ENCODE measurements at regions not wholly inside any gene's neighbourhood (a gene's known extent, or its start where the extent isn't known, plus 50 kb on each side); places are given as distances from the start of the nearest gene placed in this dataset.

DNA sequence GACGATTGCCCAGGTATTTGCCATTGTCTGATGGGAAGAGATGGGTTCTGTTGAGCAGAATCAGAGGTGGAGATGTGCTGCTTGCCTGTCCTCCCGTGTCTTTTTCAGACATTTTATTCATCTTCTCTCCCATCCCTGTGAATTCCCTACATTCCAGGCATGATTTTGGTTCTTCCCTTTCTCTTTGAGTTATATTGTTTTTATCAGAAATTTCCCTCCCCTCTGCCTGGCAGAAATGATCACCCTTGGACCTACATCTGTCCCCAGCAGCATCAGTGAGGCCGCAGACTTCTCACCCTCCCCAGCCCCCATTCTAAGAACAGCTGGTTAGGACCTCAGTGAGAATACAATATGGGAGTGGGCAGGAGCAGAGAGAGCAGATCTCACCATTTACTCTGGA, 640.2 kb downstream of the CCDC171 start:
- DNase-seq: no peak
- TF ChIP-seq, protein P1, sequence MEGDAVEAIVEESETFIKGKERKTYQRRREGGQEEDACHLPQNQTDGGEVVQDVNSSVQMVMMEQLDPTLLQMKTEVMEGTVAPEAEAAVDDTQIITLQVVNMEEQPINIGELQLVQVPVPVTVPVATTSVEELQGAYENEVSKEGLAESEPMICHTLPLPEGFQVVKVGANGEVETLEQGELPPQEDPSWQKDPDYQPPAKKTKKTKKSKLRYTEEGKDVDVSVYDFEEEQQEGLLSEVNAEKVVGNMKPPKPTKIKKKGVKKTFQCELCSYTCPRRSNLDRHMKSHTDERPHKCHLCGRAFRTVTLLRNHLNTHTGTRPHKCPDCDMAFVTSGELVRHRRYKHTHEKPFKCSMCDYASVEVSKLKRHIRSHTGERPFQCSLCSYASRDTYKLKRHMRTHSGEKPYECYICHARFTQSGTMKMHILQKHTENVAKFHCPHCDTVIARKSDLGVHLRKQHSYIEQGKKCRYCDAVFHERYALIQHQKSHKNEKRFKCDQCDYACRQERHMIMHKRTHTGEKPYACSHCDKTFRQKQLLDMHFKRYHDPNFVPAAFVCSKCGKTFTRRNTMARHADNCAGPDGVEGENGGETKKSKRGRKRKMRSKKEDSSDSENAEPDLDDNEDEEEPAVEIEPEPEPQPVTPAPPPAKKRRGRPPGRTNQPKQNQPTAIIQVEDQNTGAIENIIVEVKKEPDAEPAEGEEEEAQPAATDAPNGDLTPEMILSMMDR (IDR thresholded peaks at IDR 0.05): no peak
- TF ChIP-seq POLR2A (IDR thresholded peaks at IDR 0.05): no peak
- Histone ChIP-seq H3K4me1 (peaks cover 0 to 21% (median 10%) of the 10 kb centered on the region in 3 donors), H3K4me3 (no peak overlapping the region), H3K27me3 (no peaks in the 10 kb centered on the region), H3K27ac (no peak overlapping the region), H3K9me3 (peaks cover 0 to 8% (median 0%) of the 10 kb centered on the region in 3 donors), H3K36me3 (no peaks in the 10 kb centered on the region)
- WGBS, 2 donors: 88 to 94% methylated on average over 3 of the region's 3 CpGs
- intact Hi-C loops (cut with DNase I): no loop called here

DNA sequence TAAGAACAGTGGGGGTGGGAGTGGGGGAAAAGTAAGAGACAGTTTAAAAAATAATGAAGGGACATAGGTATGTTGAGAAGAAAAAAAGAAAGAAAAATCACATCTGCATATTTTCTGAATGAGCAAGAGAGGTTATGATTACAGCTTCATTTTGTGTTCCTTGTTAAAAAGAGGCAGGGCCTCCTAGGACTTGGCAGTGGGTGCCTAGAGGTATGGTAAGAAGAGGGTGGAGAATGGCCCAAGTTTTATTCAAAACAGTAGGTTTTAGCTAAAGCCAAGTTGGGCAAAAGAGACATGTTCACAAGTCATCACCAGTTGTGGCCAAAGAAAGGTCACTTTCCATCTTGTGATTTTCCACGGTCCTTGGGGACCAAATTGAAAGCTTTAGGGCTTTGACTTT, 643.4 kb downstream of the CCDC171 start:
- Histone ChIP-seq H3K27me3 (no peaks in the 10 kb centered on the region), H3K9me3 (no peaks in the 10 kb centered on the region), H3K4me3 (no peak overlapping the region), H3K27ac (no peak overlapping the region), H3K36me3 (no peaks in the 10 kb centered on the region), H3K4me1 (peaks cover 0 to 21% (median 10%) of the 10 kb centered on the region in 3 donors)
- TF ChIP-seq POLR2A (IDR thresholded peaks at IDR 0.05): no peak
- TF ChIP-seq, protein P1 (IDR thresholded peaks at IDR 0.05): no peak
- intact Hi-C loops (cut with DNase I): no loop called here
- DNase-seq: no peak
- 75 to 89% methylated on average over 1 of the region's 1 CpG for WGBS, 2 donors

DNA sequence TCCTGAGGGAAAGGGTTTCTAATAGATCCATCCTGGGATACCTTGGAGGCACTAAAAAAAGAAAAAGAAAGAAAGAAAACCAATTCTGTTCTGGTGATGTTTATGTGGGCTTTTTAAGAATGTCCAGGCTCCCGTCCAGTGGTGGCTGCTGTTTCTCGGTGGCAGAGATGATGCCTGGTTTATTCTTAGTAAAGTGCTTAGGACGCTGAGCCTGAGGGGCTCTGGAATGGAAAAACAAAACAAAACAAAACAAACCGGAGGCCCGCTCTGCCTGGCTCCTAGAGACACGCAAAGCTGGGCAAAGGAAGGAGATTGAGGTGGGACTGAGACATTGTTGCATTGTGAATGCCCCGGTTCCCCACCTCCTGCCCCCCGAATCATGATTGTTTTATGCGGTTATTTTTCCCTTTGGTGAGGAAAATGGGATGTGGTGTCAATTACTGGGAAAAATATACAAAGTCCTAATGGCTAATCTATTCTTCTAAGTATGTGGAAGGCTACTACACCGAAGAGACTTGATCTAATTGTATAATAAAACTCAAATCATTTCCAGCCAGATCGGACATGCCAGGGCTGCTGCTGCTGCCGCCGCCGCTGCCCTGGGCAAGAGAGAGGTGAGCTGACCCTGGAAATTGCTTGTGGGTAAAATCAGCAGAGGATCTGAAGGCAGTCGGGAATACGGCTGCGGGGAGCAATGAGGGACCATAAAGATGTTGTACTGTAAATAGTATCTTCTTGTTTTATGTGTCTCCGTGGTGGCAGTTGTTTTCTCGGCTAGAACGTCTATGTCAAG, 644.9 kb downstream of the CCDC171 start:
- Histone ChIP-seq H3K9me3 (no peaks in the 10 kb centered on the region), H3K27ac (peak overlapping the region in 1 of 4 donors; percentile 9), H3K36me3 (no peaks in the 10 kb centered on the region), H3K4me3 (peak overlapping the region in 1 of 4 donors; percentile 2), H3K4me1 (peaks cover 0 to 9% (median 0%) of the 10 kb centered on the region in 3 donors), H3K27me3 (no peaks in the 10 kb centered on the region)
- 70 to 80% methylated on average over 20 of the region's 20 CpGs for WGBS, 2 donors
- TF ChIP-seq POLR2A (IDR thresholded peaks at IDR 0.05): no peak
- TF ChIP-seq, protein P1 (IDR thresholded peaks at IDR 0.05): no peak
- no peak for DNase-seq
- intact Hi-C loops (cut with DNase I): no loop called here

DNA sequence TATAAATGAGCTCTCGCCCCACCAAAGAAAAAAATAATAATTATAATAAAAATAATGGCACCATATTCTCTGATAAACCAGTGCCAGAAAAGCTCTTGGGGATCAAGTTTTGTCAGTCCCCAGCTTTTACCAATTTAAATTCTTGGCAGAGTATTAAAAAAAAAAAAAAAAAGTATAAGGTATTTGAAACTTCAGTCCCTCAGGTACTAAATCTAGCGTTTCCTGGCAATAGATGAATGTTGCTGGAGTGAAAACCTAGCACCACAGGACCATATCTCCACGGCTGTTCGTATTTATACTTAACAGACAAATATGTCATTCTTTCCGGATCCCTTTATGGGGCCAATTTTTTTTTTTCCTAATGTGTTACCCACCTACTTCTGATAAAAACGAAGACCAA, 646.2 kb downstream of the CCDC171 start:
- intact Hi-C loops (cut with DNase I): no loop called here
- no peak overlapping the region for H3K4me3 ChIP-seq
- H3K27ac ChIP-seq: no peak overlapping the region
- H3K27me3 ChIP-seq: no peaks in the 10 kb centered on the region
- 35 to 53% methylated on average over 6 of the region's 6 CpGs for WGBS, 2 donors
- no peak for TF ChIP-seq POLR2A (IDR thresholded peaks at IDR 0.05)
- TF ChIP-seq, protein P1 (IDR thresholded peaks at IDR 0.05): no peak
- DNase-seq: no peak
- no peaks in the 10 kb centered on the region for H3K36me3 ChIP-seq
- no peaks in the 10 kb centered on the region for H3K9me3 ChIP-seq
- H3K4me1 ChIP-seq: peaks cover 0 to 8% (median 0%) of the 10 kb centered on the region in 3 donors

DNA sequence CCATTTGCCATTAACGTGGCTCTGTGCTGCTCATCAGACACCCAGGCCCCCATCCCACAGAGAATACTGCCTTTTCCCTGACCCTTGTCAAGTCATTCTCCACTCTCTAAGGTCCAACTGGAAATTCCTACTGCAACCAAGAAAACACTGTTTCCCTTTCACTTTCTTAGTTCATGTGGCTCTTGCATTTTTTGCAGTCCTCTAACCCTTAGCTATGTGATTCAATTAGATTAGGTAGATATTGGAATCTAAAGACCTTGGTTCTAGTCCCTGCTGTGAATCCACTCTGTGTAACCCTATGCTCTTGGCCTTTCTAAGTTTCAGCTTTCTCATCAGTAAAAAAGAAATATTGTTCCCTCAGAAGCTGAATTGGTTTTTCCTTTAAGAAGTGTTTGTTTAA, 649.4 kb downstream of the CCDC171 start:
- TF ChIP-seq POLR2A (IDR thresholded peaks at IDR 0.05): no peak
- TF ChIP-seq, protein P1 (IDR thresholded peaks at IDR 0.05): no peak
- Histone ChIP-seq H3K27ac (no peak overlapping the region), H3K9me3 (no peaks in the 10 kb centered on the region), H3K27me3 (no peaks in the 10 kb centered on the region), H3K4me1 (peaks cover 0 to 3% (median 0%) of the 10 kb centered on the region in 3 donors), H3K4me3 (no peak overlapping the region), H3K36me3 (no peaks in the 10 kb centered on the region)
- DNase-seq: no peak
- 50 to 74% methylated on average over 1 of the region's 1 CpG for whole genome bisulfite sequencing, 2 donors
- intact Hi-C loops (cut with DNase I): no loop called here

All from esophagus squamous epithelium (tissue), 5 donors.